HT1080 (cell line): ENCODE measurements at regions not wholly inside any gene's neighbourhood (a gene's known extent, or its start where the extent isn't known, plus 50 kb on each side); places are given as distances from the start of the nearest gene placed in this dataset.

Experiments used
- DNase-seq: peaks from one replicate; pipeline ENCODE4 v3.0.0-alpha.2; 2015; ENCODE audit warnings: low read depth

GRCh38 chr14:101176535-101177205 is 273.1 kb upstream of the RTL1 start:
- DNase-seq, result no peak

GRCh38 chr14:101177301-101177971 is 273.9 kb upstream of the RTL1 start:
- DNase-seq, result no peak

GRCh38 chr14:101178184-101179072 is 274.9 kb upstream of the RTL1 start:
- no peak for DNase-seq

GRCh38 chr14:101179691-101180211 is 276.2 kb upstream of the RTL1 start:
- no peak for DNase-seq

GRCh38 chr14:101181446-101182313 is 278.2 kb upstream of the RTL1 start:
- no peak for DNase-seq

- no peak for DNase-seq
Measured at GRCh38 chr14:101182476-101182875, 279.0 kb upstream of the RTL1 start.

- no peak for DNase-seq
Measured at GRCh38 chr14:101183376-101184103, 280.0 kb upstream of the RTL1 start.

- no peak for DNase-seq
Measured at GRCh38 chr14:101184104-101184455, 280.6 kb upstream of the RTL1 start.

GRCh38 chr14:101184572-101184971 is 281.1 kb upstream of the RTL1 start:
- DNase-seq, result no peak

- DNase-seq, result no peak
Measured at GRCh38 chr14:101185073-101185835, 281.7 kb upstream of the RTL1 start.

GRCh38 chr14:101185946-101186345 is 282.4 kb upstream of the RTL1 start:
- no peak for DNase-seq

GRCh38 chr14:101186544-101186943 is 283.0 kb upstream of the RTL1 start:
- no peak for DNase-seq

GRCh38 chr14:101186992-101187815 is 283.7 kb upstream of the RTL1 start:
- DNase-seq, result no peak

- no peak for DNase-seq
Measured at GRCh38 chr14:101187816-101188570, 284.5 kb upstream of the RTL1 start.

GRCh38 chr14:101188571-101188915 is 285.0 kb upstream of the RTL1 start:
- no peak for DNase-seq

- no peak for DNase-seq
Measured at GRCh38 chr14:101189266-101189665, 285.7 kb upstream of the RTL1 start.

- DNase-seq, result no peak
Measured at GRCh38 chr14:101189962-101190560, 286.5 kb upstream of the RTL1 start.
